Neural progenitor cell (in vitro differentiated cells): ENCODE measurements at regions not wholly inside any gene's neighbourhood (a gene's known extent, or its start where the extent isn't known, plus 50 kb on each side); places are given as distances from the start of the nearest gene placed in this dataset.

Experiments
- EZH2 ChIP-seq: fragments of 200-600 bp; sonication (generic); IDR thresholded peaks from 2 replicates; pipeline ENCODE4 v1.6.1; 2017; ENCODE audit warnings: antibody characterized with exemption, mild to moderate bottlenecking, moderate library complexity
- EZH2phosphoT487 ChIP-seq: fragments of 200-600 bp; sonication (generic); IDR thresholded peaks from 2 replicates; pipeline ENCODE4 v1.6.1; 2017; ENCODE audit warnings: antibody characterized with exemption
- TF ChIP-seq, protein P1 (sequence below): fragments of 200-600 bp; sonication (generic); IDR thresholded peaks from 2 replicates; pipeline ENCODE4 v1.5.1; 2017; ENCODE audit warnings: antibody characterized with exemption, mild to moderate bottlenecking

DNA sequence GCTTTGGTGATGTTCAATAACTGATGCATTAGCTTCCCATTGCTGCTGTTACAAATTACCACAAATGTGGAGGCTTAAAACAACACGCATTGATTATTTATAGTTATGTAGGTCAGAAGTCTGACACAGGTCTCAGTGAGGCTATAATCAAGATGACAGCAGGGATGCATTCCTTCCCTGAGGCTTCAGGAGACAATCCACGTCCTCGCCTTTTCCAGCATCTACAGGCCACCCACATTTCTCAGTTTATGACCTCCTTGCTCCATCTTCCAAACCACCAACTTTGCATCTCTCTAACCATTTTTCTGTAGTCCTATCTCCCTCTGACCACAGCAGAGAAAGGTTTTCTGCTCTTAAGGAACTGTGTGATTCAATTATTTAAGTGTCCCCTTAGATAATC is 92.5 kb downstream of the GASK1B start:
- TF ChIP-seq, protein P1, sequence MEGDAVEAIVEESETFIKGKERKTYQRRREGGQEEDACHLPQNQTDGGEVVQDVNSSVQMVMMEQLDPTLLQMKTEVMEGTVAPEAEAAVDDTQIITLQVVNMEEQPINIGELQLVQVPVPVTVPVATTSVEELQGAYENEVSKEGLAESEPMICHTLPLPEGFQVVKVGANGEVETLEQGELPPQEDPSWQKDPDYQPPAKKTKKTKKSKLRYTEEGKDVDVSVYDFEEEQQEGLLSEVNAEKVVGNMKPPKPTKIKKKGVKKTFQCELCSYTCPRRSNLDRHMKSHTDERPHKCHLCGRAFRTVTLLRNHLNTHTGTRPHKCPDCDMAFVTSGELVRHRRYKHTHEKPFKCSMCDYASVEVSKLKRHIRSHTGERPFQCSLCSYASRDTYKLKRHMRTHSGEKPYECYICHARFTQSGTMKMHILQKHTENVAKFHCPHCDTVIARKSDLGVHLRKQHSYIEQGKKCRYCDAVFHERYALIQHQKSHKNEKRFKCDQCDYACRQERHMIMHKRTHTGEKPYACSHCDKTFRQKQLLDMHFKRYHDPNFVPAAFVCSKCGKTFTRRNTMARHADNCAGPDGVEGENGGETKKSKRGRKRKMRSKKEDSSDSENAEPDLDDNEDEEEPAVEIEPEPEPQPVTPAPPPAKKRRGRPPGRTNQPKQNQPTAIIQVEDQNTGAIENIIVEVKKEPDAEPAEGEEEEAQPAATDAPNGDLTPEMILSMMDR = no peak
- TF ChIP-seq EZH2 = no peak
- no peak for TF ChIP-seq EZH2phosphoT487
